SK-N-SH (cell line): ENCODE measurements at regions not wholly inside any gene's neighbourhood (a gene's known extent, or its start where the extent isn't known, plus 50 kb on each side); places are given as distances from the start of the nearest gene placed in this dataset.

ENCODE experiments used
- CTCF ChIA-PET: fragments of 300-600, 350-600 bp; formaldehyde crosslinking; extraction: SDS; loops from one replicate; lab custom pipeline; 2021; lab: Yijun Ruan, JAX
- POLR2A ChIA-PET: fragments of 350-600 bp; sonication (Branson Sonifier 250); formaldehyde crosslinking; extraction: SDS; loops from one replicate; lab custom pipeline; 2020; ENCODE audit warnings: antibody characterized with exemption, inconsistent platforms; lab: Yijun Ruan, JAX
- DNase-seq: peaks from one replicate; pipeline ENCODE4 v3.0.0; 2012
- H2AFZ ChIP-seq: fragments of 200-600 bp; sonication (generic); 2 replicates; pipeline ENCODE4 v1.8.1; 2016; ENCODE audit warnings: antibody characterized with exemption, mild to moderate bottlenecking, low read depth
- H3F3A ChIP-seq: fragments of 200-600 bp; sonication (generic); replicated peaks from 2 replicates; pipeline ENCODE3; 2016; ENCODE audit warnings: antibody characterized with exemption, mild to moderate bottlenecking; ENCODE audit not compliant: insufficient read depth
- H3K27ac ChIP-seq, 2 experiments: fragments of 200-500 bp in 1 of 2; fragments of 200-600 bp in 1 of 2; sonication (Bioruptor generic) in 1 of 2; sonication (generic), shearing (Covaris generic) in 1 of 2; 2 replicates each; pipeline versions ENCODE4 v1.5.1 to v1.6.1; 2014 to 2016; ENCODE audit warnings: low read depth in 2 of 2, inconsistent platforms in 1 of 2, low read length in 1 of 2, mild to moderate bottlenecking in 1 of 2, mixed read lengths in 1 of 2
- H3K27me3 ChIP-seq: fragments of 200-600 bp; sonication (generic), shearing (Covaris generic); 2 replicates; pipeline ENCODE4 v1.6.1; 2016; ENCODE audit warnings: mixed run types; ENCODE audit not compliant: insufficient read depth
- H3K36me3 ChIP-seq, 2 experiments: fragments of 200-500 bp in 1 of 2; fragments of 200-600 bp in 1 of 2; sonication (Bioruptor generic) in 1 of 2; sonication (generic) in 1 of 2; replicated peaks in 1 of 2; 2 replicates each; pipeline versions ENCODE3 to v1.5.1; 2014 to 2016; ENCODE audit warnings: low read length in 1 of 2, mild to moderate bottlenecking in 1 of 2; ENCODE audit not compliant: insufficient read depth in 2 of 2, control insufficient read depth in 1 of 2
- H3K4me1 ChIP-seq, 2 experiments: fragments of 200-500 bp in 1 of 2; fragments of 200-600 bp in 1 of 2; sonication (Bioruptor generic) in 1 of 2; sonication (generic), shearing (Covaris generic) in 1 of 2; 2 replicates each; pipeline versions ENCODE4 v1.5.1 to v1.6.1; 2014 to 2016; ENCODE audit warnings: low read depth in 1 of 2, low read length in 1 of 2, mixed run types in 1 of 2; ENCODE audit not compliant: insufficient read depth in 2 of 2, control insufficient read depth in 1 of 2
- H3K4me2 ChIP-seq: fragments of 200-600 bp; sonication (generic), shearing (Covaris generic); 2 replicates; pipeline ENCODE4 v1.6.1; 2017; ENCODE audit warnings: mixed run types
- H3K4me3 ChIP-seq, 2 experiments: fragments of 200-500 bp in 1 of 2; fragments of 200-600 bp in 1 of 2; sonication (Bioruptor generic) in 1 of 2; sonication (generic), shearing (Covaris generic) in 1 of 2; 2 replicates each; pipeline versions ENCODE4 v1.5.1 to v1.8.1; 2014 to 2016; ENCODE audit warnings: low read depth in 2 of 2, inconsistent platforms in 1 of 2, low read length in 1 of 2, mild to moderate bottlenecking in 1 of 2, mixed read lengths in 1 of 2, moderate library complexity in 1 of 2
- H3K79me2 ChIP-seq: fragments of 200-600 bp; sonication (generic); 2 replicates; pipeline ENCODE4 v1.8.1; 2017; ENCODE audit warnings: mild to moderate bottlenecking; ENCODE audit not compliant: insufficient read depth
- H3K9ac ChIP-seq: fragments of 200-600 bp; sonication (generic); 2 replicates; pipeline ENCODE4 v1.6.1; 2017; ENCODE audit warnings: mixed run types
- H3K9me2 ChIP-seq: fragments of 200-600 bp; sonication (generic); 2 replicates; pipeline ENCODE4 v1.6.1; 2017; ENCODE audit warnings: mixed run types
- H3K9me3 ChIP-seq: fragments of 200-600 bp; sonication (generic); 2 replicates; pipeline ENCODE4 v1.6.1; 2017; ENCODE audit warnings: mixed run types, mild to moderate bottlenecking, moderate library complexity
- H4K20me1 ChIP-seq: fragments of 200-600 bp; sonication (generic); 2 replicates; pipeline ENCODE4 v1.6.1; 2017; ENCODE audit warnings: mild to moderate bottlenecking, mixed run types; ENCODE audit not compliant: insufficient read depth
- EP300 ChIP-seq, 2 experiments: IDR thresholded peaks; 2 replicates each; pipeline versions ENCODE4 v1.4.0 to v1.6.1; 2012; ENCODE audit warnings: borderline replicate concordance in 1 of 2, low read depth in 1 of 2, low read length in 1 of 2
- EZH2phosphoT487 ChIP-seq: fragments of 200-600 bp; sonication (generic); IDR thresholded peaks from 2 replicates; pipeline ENCODE4 v1.6.1; 2017; ENCODE audit warnings: low read depth, mixed run types, mild to moderate bottlenecking, antibody characterized with exemption, moderate library complexity, borderline replicate concordance
- FOXJ3 ChIP-seq: sonication (generic); formaldehyde crosslinking; IDR thresholded peaks from 2 replicates; pipeline ENCODE4 v1.5.1; 2020; ENCODE audit warnings: mild to moderate bottlenecking, missing genetic modification reagents
- GABPA ChIP-seq: IDR thresholded peaks from 2 replicates; pipeline ENCODE4 v1.4.0; 2012; ENCODE audit warnings: low read depth, mild to moderate bottlenecking
- GATA2 ChIP-seq: sonication (generic); formaldehyde crosslinking; IDR thresholded peaks from 2 replicates; pipeline ENCODE4 v1.5.0; 2020; ENCODE audit warnings: mild to moderate bottlenecking, missing genetic modification reagents
- MEF2A ChIP-seq: IDR thresholded peaks from 2 replicates; pipeline ENCODE4 v1.4.0; 2012; ENCODE audit warnings: low read depth, borderline replicate concordance
- NFIC ChIP-seq: IDR thresholded peaks from 2 replicates; pipeline ENCODE4 v1.4.0; 2012; ENCODE audit warnings: borderline replicate concordance
- POLR2AphosphoS5 ChIP-seq: IDR thresholded peaks from 2 replicates; pipeline ENCODE4 v1.6.1; 2012; ENCODE audit warnings: low read depth, low read length
- SMC3 ChIP-seq: IDR thresholded peaks from 2 replicates; pipeline ENCODE4 v1.6.1; 2012; ENCODE audit warnings: low read depth, low read length, improper control_type of control experiment
- TCF12 ChIP-seq: IDR thresholded peaks from 2 replicates; pipeline ENCODE4 v1.4.0; 2012
- YY1 ChIP-seq: IDR thresholded peaks from 2 replicates; pipeline ENCODE4 v1.4.0; 2012; ENCODE audit warnings: low read depth, mild to moderate bottlenecking
- WGBS: methylation state at CpG from one replicate; pipeline ENCODE4 v1.1.6; 2017; ENCODE audit warnings: low lambda C conversion rate; 5-methylcytosine and 5-hydroxymethylcytosine counted together
- TF ChIP-seq, protein P1 (sequence below): IDR thresholded peaks from 2 replicates; pipeline ENCODE4; 2012
- TF ChIP-seq, protein P2 (sequence below): IDR thresholded peaks from 2 replicates; pipeline ENCODE4 v1.4.0; 2012; ENCODE audit warnings: low read depth, borderline replicate concordance
- TF ChIP-seq, protein P3 (sequence below): IDR thresholded peaks from 2 replicates; pipeline ENCODE4 v1.6.1; 2012; ENCODE audit warnings: mild to moderate bottlenecking, low read depth, low read length, moderate library complexity
- TF ChIP-seq, protein P4 (sequence below): fragments of 150-350 bp; IDR thresholded peaks from 2 replicates; pipeline ENCODE4 v1.6.1; 2017; ENCODE audit warnings: antibody characterized with exemption, low read length, low read depth, borderline replicate concordance

DNA sequence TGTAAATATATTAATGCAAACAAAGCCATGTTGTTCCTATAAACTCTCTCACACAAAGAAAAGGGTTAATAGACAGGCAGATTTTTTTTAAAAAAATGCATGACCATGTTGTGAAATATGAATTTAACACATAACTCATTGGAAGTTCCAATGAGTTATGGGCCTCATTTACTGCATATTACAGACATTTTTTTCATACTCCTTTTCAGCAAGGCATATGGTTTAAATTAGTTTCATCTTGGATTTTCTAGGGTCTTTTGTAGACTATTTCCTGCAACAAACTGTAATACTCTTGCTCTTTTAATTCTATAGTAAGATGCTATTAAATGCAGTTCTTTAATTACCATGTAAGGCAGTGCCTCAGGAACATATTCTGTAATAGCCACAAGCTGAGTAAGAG lies 323.1 kb downstream of the GBA3 start (continued):
- TF ChIP-seq, protein P1, sequence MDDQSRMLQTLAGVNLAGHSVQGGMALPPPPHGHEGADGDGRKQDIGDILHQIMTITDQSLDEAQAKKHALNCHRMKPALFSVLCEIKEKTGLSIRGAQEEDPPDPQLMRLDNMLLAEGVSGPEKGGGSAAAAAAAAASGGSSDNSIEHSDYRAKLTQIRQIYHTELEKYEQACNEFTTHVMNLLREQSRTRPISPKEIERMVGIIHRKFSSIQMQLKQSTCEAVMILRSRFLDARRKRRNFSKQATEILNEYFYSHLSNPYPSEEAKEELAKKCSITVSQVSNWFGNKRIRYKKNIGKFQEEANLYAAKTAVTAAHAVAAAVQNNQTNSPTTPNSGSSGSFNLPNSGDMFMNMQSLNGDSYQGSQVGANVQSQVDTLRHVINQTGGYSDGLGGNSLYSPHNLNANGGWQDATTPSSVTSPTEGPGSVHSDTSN: no peak
- TF ChIP-seq POLR2AphosphoS5: no peak

DNA sequence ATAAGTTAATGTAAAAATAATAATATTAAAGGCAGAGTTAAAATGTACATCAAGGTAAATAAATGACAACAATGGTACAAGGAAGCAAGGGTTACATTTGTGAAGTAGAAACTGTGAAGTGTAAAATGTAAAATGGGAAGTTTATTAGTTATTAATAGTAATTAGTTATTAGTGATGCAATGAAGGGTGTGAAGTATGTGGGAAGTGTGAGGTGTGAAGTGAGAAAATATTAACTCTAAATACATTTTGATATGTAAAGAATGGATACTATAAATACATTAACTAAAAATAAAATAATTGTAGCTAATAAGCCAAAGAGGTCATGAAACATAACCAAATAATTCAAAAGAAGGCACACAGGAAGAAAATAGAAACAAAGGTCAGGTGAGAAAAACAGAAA lies 316.4 kb downstream of the GBA3 start:
- no peak overlapping the region for H3K4me3 ChIP-seq
- H3K9ac ChIP-seq: no peak overlapping the region
- H3K27me3 ChIP-seq: no peaks in the 10 kb centered on the region
- H3K36me3 ChIP-seq: no peaks in the 10 kb centered on the region
- no peaks in the 10 kb centered on the region for H3K4me1 ChIP-seq
- no peaks in the 10 kb centered on the region for H3K79me2 ChIP-seq
- no peaks in the 10 kb centered on the region for H4K20me1 ChIP-seq
- CTCF ChIA-PET: no interaction called here
- POLR2A ChIA-PET: no interaction called here
- no peaks in the 10 kb centered on the region for H3K9me3 ChIP-seq
- no peak overlapping the region for H2AFZ ChIP-seq
- H3K27ac ChIP-seq: no peak overlapping the region
- TF ChIP-seq, protein P2, sequence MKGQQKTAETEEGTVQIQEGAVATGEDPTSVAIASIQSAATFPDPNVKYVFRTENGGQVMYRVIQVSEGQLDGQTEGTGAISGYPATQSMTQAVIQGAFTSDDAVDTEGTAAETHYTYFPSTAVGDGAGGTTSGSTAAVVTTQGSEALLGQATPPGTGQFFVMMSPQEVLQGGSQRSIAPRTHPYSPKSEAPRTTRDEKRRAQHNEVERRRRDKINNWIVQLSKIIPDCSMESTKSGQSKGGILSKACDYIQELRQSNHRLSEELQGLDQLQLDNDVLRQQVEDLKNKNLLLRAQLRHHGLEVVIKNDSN: no peak
- H3K4me2 ChIP-seq: no peak overlapping the region
- H3F3A ChIP-seq: no peaks in the 10 kb centered on the region
- DNase-seq: no peak
- H3K9me2 ChIP-seq: no peaks in the 10 kb centered on the region; the same call in 1 of the 2 replicates

DNA sequence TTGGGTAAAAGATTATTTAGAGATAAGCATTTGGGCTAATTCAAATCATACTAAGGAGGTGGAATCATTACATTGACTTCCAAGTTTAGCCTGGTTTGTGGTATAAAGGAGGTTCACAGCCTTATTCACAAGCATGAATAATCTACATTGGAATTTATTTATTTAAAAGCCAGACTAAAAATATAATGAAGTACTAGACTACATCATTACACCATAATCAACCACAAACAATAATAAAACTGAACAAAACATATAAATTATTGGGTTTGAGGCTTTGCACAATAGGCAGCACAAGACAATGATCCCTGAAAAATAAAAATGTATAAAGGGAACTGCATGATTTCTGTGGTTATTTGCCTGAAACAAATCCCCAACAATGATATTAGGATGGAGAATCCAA lies 314.0 kb downstream of the GBA3 start:
- Histone ChIP-seq H3K4me2 (no peak overlapping the region), H3K9ac (no peak overlapping the region)

DNA sequence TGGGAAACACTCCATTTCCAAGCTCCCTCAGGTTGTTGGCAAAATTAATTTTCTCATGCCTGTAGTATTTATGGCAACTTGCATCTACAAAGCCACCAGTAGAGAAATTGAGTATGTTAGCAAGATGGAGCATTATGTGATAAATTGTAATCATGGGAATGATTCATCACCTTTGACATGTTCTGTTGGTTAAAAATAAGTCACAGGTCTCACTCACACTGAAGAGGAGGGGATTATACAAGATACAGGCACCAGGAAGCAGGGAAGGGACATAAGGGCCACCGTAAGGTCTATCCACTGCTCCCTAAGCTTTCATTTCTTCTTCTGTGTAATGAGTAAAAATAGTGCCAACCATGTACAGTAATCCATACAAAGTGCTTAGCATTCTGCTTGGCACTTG lies 313.0 kb downstream of the GBA3 start:
- Histone ChIP-seq H3K27ac (no peak overlapping the region), H3K9ac (no peak overlapping the region)
- TF ChIP-seq, protein P1: no peak
- no peak for TF ChIP-seq GABPA
- TF ChIP-seq EZH2phosphoT487: no peak
- no peak for TF ChIP-seq EP300 (IDR thresholded peaks at IDR 0.05; ENCODE audit: borderline replicate concordance in 1 of 2, low read depth in 1 of 2, low read length in 1 of 2)
- TF ChIP-seq, protein P3, sequence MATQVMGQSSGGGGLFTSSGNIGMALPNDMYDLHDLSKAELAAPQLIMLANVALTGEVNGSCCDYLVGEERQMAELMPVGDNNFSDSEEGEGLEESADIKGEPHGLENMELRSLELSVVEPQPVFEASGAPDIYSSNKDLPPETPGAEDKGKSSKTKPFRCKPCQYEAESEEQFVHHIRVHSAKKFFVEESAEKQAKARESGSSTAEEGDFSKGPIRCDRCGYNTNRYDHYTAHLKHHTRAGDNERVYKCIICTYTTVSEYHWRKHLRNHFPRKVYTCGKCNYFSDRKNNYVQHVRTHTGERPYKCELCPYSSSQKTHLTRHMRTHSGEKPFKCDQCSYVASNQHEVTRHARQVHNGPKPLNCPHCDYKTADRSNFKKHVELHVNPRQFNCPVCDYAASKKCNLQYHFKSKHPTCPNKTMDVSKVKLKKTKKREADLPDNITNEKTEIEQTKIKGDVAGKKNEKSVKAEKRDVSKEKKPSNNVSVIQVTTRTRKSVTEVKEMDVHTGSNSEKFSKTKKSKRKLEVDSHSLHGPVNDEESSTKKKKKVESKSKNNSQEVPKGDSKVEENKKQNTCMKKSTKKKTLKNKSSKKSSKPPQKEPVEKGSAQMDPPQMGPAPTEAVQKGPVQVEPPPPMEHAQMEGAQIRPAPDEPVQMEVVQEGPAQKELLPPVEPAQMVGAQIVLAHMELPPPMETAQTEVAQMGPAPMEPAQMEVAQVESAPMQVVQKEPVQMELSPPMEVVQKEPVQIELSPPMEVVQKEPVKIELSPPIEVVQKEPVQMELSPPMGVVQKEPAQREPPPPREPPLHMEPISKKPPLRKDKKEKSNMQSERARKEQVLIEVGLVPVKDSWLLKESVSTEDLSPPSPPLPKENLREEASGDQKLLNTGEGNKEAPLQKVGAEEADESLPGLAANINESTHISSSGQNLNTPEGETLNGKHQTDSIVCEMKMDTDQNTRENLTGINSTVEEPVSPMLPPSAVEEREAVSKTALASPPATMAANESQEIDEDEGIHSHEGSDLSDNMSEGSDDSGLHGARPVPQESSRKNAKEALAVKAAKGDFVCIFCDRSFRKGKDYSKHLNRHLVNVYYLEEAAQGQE: no peak
- TF ChIP-seq NFIC: no peak
- no peak for TF ChIP-seq TCF12
- TF ChIP-seq MEF2A: no peak

More for the DNA sequence above, 314.0 kb downstream of the GBA3 start:
- Histone ChIP-seq H3K27me3 (no peaks in the 10 kb centered on the region), H3F3A (no peaks in the 10 kb centered on the region), H3K9me3 (no peaks in the 10 kb centered on the region), H3K79me2 (no peaks in the 10 kb centered on the region), H3K27ac (no peak overlapping the region), H2AFZ (no peak overlapping the region), H4K20me1 (no peaks in the 10 kb centered on the region), H3K36me3 (no peaks in the 10 kb centered on the region), H3K4me3 (no peak overlapping the region), H3K4me1 (no peaks in the 10 kb centered on the region), H3K9me2 (no peaks in the 10 kb centered on the region; the same call in 1 of the 2 replicates)
- POLR2A ChIA-PET: no interaction called here
- no peak for TF ChIP-seq SMC3
- TF ChIP-seq GATA2 (CRISPR knock-in tag): no peak
- TF ChIP-seq FOXJ3 (CRISPR knock-in tag): no peak
- no peak for TF ChIP-seq YY1
- TF ChIP-seq, protein P4, sequence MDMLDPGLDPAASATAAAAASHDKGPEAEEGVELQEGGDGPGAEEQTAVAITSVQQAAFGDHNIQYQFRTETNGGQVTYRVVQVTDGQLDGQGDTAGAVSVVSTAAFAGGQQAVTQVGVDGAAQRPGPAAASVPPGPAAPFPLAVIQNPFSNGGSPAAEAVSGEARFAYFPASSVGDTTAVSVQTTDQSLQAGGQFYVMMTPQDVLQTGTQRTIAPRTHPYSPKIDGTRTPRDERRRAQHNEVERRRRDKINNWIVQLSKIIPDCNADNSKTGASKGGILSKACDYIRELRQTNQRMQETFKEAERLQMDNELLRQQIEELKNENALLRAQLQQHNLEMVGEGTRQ: no peak
- CTCF ChIA-PET: no interaction called here
- no peak for DNase-seq

More for the DNA sequence above, 313.0 kb downstream of the GBA3 start:
- Histone ChIP-seq H3K79me2 (no peaks in the 10 kb centered on the region), H4K20me1 (no peaks in the 10 kb centered on the region), H2AFZ (no peak overlapping the region), H3K9me2 (no peaks in the 10 kb centered on the region; the same call in 1 of the 2 replicates), H3F3A (no peaks in the 10 kb centered on the region), H3K4me1 (no peaks in the 10 kb centered on the region), H3K4me2 (no peak overlapping the region), H3K27me3 (no peaks in the 10 kb centered on the region), H3K4me3 (no peak overlapping the region), H3K36me3 (no peaks in the 10 kb centered on the region), H3K9me3 (no peaks in the 10 kb centered on the region)
- CTCF ChIA-PET: no interaction called here
- WGBS: 6% methylated on average over 1 of the region's 1 CpG
- POLR2A ChIA-PET: no interaction called here
- no peak for DNase-seq
